Spleen (tissue), 7 donors: ENCODE measurements at regions not wholly inside any gene's neighbourhood (a gene's known extent, or its start where the extent isn't known, plus 50 kb on each side); places are given as distances from the start of the nearest gene placed in this dataset.

ENCODE experiments used
- CTCF ChIP-seq, 11 experiments: fragments of 200-600 bp in 7 of 11; fragments of 450-650 bp in 4 of 11; sonication (generic) in 4 of 11; IDR thresholded peaks in 8 of 11; conservative IDR thresholded peaks in 3 of 11; 1 replicate in 7 of 11; 2 replicates in 4 of 11; pipeline versions ENCODE4 v1.4.0 to v1.8.0; 2016 to 2021; ENCODE audit warnings: antibody characterized with exemption in 11 of 11, inconsistent platforms in 4 of 11, mild to moderate bottlenecking in 1 of 11
- POLR2A ChIP-seq, 3 donors: fragments of 450-650 bp; IDR thresholded peaks; one replicate each; pipeline ENCODE4 v1.5.1; 2017; ENCODE audit warnings: antibody characterized with exemption in 3 of 3, mild to moderate bottlenecking in 1 of 3
- donor health status: DM: no; HTN: no; CAD: no; lungs with moderate emphysema.
- donor health status: DM: no; HTN: no; CAD: no.
- donor health status: DM: no; HTN: no; CAD: no.

GRCh38 chr13:59488436-59488835, 675.3 kb downstream of the DIAPH3 start:
- TF ChIP-seq CTCF (IDR thresholded peaks at IDR 0.05 in 8 of 11, conservative IDR thresholded peaks at IDR 0.05 in 3 of 11) (no peak), POLR2A (IDR thresholded peaks at IDR 0.05) (no peak)
